Thoracic aorta (tissue), 2 donors: ENCODE measurements at regions not wholly inside any gene's neighbourhood (a gene's known extent, or its start where the extent isn't known, plus 50 kb on each side); places are given as distances from the start of the nearest gene placed in this dataset.
A peak's percentile ranks its signal among the peaks of the same experiment; 100 is the strongest.

Experiments
- ATAC-seq: fragments of 150-250 bp; one replicate; pipeline ENCODE4 v1.8.0; 2017; ENCODE audit warnings: low read depth; ENCODE audit not compliant: insufficient number of reproducible peaks, low FRiP score
- DNase-seq: peaks from one replicate; pipeline ENCODE4 v3.0.0-alpha.2; 2020; ENCODE audit warnings: low spot score
- H3K27ac ChIP-seq, 2 donors: fragments of 200-600 bp; sonication (generic); 1 replicate in 1 of 2; 2 replicates in 1 of 2; pipeline ENCODE4 v1.5.1; 2016; ENCODE audit warnings: mild to moderate bottlenecking in 2 of 2, moderate library complexity in 2 of 2
- H3K27me3 ChIP-seq: fragments of 200-600 bp; sonication (generic); replicated peaks from 2 replicates; pipeline ENCODE4 v1.6.0; 2016; ENCODE audit warnings: mild to moderate bottlenecking; ENCODE audit not compliant: insufficient read depth
- H3K36me3 ChIP-seq: fragments of 200-600 bp; sonication (generic); one replicate; pipeline ENCODE4 v1.5.1; 2016
- H3K4me1 ChIP-seq, 2 donors: fragments of 200-600 bp; sonication (generic); 1 replicate in 1 of 2; 2 replicates in 1 of 2; pipeline versions ENCODE4 v1.5.1 to v1.6.0; 2016; ENCODE audit warnings: low read depth in 2 of 2, mild to moderate bottlenecking in 1 of 2; ENCODE audit not compliant: control insufficient read depth in 1 of 2
- H3K4me3 ChIP-seq: fragments of 200-600 bp; sonication (generic); 2 replicates; pipeline ENCODE4 v1.5.1; 2016; ENCODE audit warnings: mild to moderate bottlenecking
- H3K9me3 ChIP-seq: fragments of 200-600 bp; sonication (generic); 2 replicates; pipeline ENCODE4 v1.5.1; 2016
- CTCF ChIP-seq: fragments of 200-600 bp; sonication (generic); IDR thresholded peaks from one replicate; pipeline ENCODE4 v1.5.1; 2019; ENCODE audit warnings: antibody characterized with exemption

GRCh38 chr21:15964236-15964855 lies 234.6 kb downstream of the USP25 start:
- Histone ChIP-seq H3K4me3 (no peak overlapping the region), H3K27ac (peak overlapping the region in 1 of 2 donors; percentile 50), H3K36me3 (no peaks in the 10 kb centered on the region), H3K4me1 (peaks cover 8 to 25% of the 10 kb centered on the region in 2 donors), H3K27me3 (no peaks in the 10 kb centered on the region), H3K9me3 (no peaks in the 10 kb centered on the region)
- ATAC-seq (no peak), DNase-seq (no peak)
- TF ChIP-seq CTCF = no peak

- no peaks in the 10 kb centered on the region for H3K36me3 ChIP-seq
- H3K27me3 ChIP-seq = no peaks in the 10 kb centered on the region
- H3K9me3 ChIP-seq = no peaks in the 10 kb centered on the region
- ATAC-seq = no peak
- no peak for TF ChIP-seq CTCF
- no peak for DNase-seq
- H3K4me1 ChIP-seq = peaks cover 8 to 21% of the 10 kb centered on the region in 2 donors
- H3K4me3 ChIP-seq = no peak overlapping the region
- H3K27ac ChIP-seq = no peak overlapping the region
Measured at GRCh38 chr21:15966231-15966630, 236.4 kb downstream of the USP25 start.

- Histone ChIP-seq H3K36me3 (no peaks in the 10 kb centered on the region), H3K4me3 (no peak overlapping the region), H3K4me1 (peaks cover 8 to 21% of the 10 kb centered on the region in 2 donors), H3K9me3 (no peaks in the 10 kb centered on the region), H3K27me3 (no peaks in the 10 kb centered on the region), H3K27ac (no peak overlapping the region)
- TF ChIP-seq CTCF = no peak
- ATAC-seq = no peak
- DNase-seq = no peak
Measured at GRCh38 chr21:15966651-15967050, 236.9 kb downstream of the USP25 start.

- H3K4me1 ChIP-seq = peaks cover 8 to 21% of the 10 kb centered on the region in 2 donors
- DNase-seq (no peak), ATAC-seq (no peak)
- H3K27ac ChIP-seq = no peak overlapping the region
- H3K27me3 ChIP-seq = no peaks in the 10 kb centered on the region
- no peaks in the 10 kb centered on the region for H3K9me3 ChIP-seq
- H3K4me3 ChIP-seq = no peak overlapping the region
- no peak for TF ChIP-seq CTCF
- H3K36me3 ChIP-seq = no peaks in the 10 kb centered on the region
Measured at GRCh38 chr21:15967661-15968060, 237.9 kb downstream of the USP25 start.

GRCh38 chr21:15968776-15969310 lies 239.1 kb downstream of the USP25 start:
- no peak for DNase-seq
- no peak for TF ChIP-seq CTCF
- H3K27ac ChIP-seq = no peak overlapping the region
- no peaks in the 10 kb centered on the region for H3K9me3 ChIP-seq
- no peaks in the 10 kb centered on the region for H3K36me3 ChIP-seq
- peaks cover 8 to 16% of the 10 kb centered on the region in 2 donors for H3K4me1 ChIP-seq
- H3K4me3 ChIP-seq = no peak overlapping the region
- ATAC-seq = no peak
- H3K27me3 ChIP-seq = no peaks in the 10 kb centered on the region
